Thyroid gland (tissue), 4 donors: ENCODE measurements at regions not wholly inside any gene's neighbourhood (a gene's known extent, or its start where the extent isn't known, plus 50 kb on each side); places are given as distances from the start of the nearest gene placed in this dataset.

Experiments
- DNase-seq, 2 donors: peaks; one replicate each; pipeline ENCODE4 v3.0.0-alpha.2; 2019
- H3K27ac ChIP-seq, 3 donors: fragments of 200-600 bp; sonication (generic); 1 replicate in 2 of 3; 2 replicates in 1 of 3; pipeline ENCODE4 v1.5.1; 2016 to 2019; ENCODE audit warnings: mild to moderate bottlenecking in 1 of 3, moderate library complexity in 1 of 3
- H3K27me3 ChIP-seq: fragments of 200-600 bp; sonication (generic); one replicate; pipeline ENCODE4 v1.5.1; 2019
- H3K36me3 ChIP-seq, 2 donors: fragments of 200-600 bp; sonication (generic); one replicate each; pipeline ENCODE4 v1.5.1; 2016 to 2019
- H3K4me1 ChIP-seq, 2 donors: fragments of 200-600 bp; sonication (generic); one replicate each; pipeline ENCODE4 v1.5.1; 2017 to 2019
- H3K4me3 ChIP-seq, 3 donors: fragments of 200-600 bp; sonication (generic); replicated peaks in 1 of 3; 1 replicate in 2 of 3; 2 replicates in 1 of 3; pipeline ENCODE4 v1.5.1; 2016; ENCODE audit warnings: mild to moderate bottlenecking in 1 of 3
- H3K9me3 ChIP-seq: fragments of 200-600 bp; sonication (generic); one replicate; pipeline ENCODE4 v1.5.1; 2017
- CTCF ChIP-seq, 6 experiments: fragments of 200-600 bp in 3 of 6; fragments of 450-650 bp in 3 of 6; sonication (generic) in 3 of 6; IDR thresholded peaks; one replicate each; pipeline ENCODE4 v1.5.1; 2016 to 2019; ENCODE audit warnings: antibody characterized with exemption in 6 of 6, mild to moderate bottlenecking in 2 of 6, inconsistent platforms in 1 of 6, moderate library complexity in 1 of 6
- POLR2A ChIP-seq, 2 donors: fragments of 450-650 bp; IDR thresholded peaks; one replicate each; pipeline ENCODE4 v1.6.1; 2017; ENCODE audit warnings: antibody characterized with exemption in 2 of 2, mild to moderate bottlenecking in 2 of 2, moderate library complexity in 1 of 2
- WGBS, 2 donors: methylation state at CpG; one replicate each; pipeline ENCODE4 v1.1.5; 2017; 5-methylcytosine and 5-hydroxymethylcytosine counted together
- intact Hi-C: fragments of 100-400 bp; cut with DNase I; formaldehyde crosslinking; loops from one replicate; pipeline ENCODE4 v1.15.1; 2023

GRCh38 chr9:19554529-19554928, 145.7 kb downstream of the ACER2 start:
- 82 to 88% methylated on average over 4 of the region's 4 CpGs for WGBS, 2 donors
- Histone ChIP-seq H3K4me1 (no peaks in the 10 kb centered on the region), H3K9me3 (no peaks in the 10 kb centered on the region), H3K27ac (no peak overlapping the region), H3K36me3 (no peaks in the 10 kb centered on the region), H3K27me3 (no peaks in the 10 kb centered on the region), H3K4me3 (no peak overlapping the region)
- intact Hi-C loops = no loop called here
- DNase-seq = no peak
- TF ChIP-seq CTCF (IDR thresholded peaks at IDR 0.05) (no peak), POLR2A (IDR thresholded peaks at IDR 0.05) (no peak)

DNA sequence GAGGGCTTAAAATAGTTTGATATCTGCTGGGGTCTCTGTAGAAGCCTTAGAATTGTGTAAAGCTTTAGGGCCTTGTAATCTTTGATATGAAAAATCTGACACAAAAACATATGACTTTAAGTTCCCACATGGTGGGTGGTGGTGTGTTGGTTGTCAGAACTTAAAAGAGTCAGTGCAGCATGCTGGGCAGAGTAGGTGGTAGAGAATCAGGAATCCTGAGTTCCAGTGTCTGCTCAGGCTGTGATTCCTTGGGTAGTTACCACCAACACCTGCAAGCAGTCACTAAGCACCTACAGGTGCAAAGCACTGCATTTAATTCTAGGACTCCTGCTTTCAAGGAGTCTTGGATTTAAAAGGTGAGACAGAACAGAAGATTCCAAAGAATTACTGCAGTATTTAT, 144.6 kb downstream of the ACER2 start:
- no peak overlapping the region for H3K27ac ChIP-seq
- DNase-seq = no peak
- TF ChIP-seq POLR2A (IDR thresholded peaks at IDR 0.05) = no peak
- no peak for TF ChIP-seq CTCF (IDR thresholded peaks at IDR 0.05)
- no peaks in the 10 kb centered on the region for H3K9me3 ChIP-seq
- no peaks in the 10 kb centered on the region for H3K36me3 ChIP-seq
- H3K4me1 ChIP-seq = no peaks in the 10 kb centered on the region
- H3K27me3 ChIP-seq = no peaks in the 10 kb centered on the region
- intact Hi-C loops = no loop called here
- no peak overlapping the region for H3K4me3 ChIP-seq

DNA sequence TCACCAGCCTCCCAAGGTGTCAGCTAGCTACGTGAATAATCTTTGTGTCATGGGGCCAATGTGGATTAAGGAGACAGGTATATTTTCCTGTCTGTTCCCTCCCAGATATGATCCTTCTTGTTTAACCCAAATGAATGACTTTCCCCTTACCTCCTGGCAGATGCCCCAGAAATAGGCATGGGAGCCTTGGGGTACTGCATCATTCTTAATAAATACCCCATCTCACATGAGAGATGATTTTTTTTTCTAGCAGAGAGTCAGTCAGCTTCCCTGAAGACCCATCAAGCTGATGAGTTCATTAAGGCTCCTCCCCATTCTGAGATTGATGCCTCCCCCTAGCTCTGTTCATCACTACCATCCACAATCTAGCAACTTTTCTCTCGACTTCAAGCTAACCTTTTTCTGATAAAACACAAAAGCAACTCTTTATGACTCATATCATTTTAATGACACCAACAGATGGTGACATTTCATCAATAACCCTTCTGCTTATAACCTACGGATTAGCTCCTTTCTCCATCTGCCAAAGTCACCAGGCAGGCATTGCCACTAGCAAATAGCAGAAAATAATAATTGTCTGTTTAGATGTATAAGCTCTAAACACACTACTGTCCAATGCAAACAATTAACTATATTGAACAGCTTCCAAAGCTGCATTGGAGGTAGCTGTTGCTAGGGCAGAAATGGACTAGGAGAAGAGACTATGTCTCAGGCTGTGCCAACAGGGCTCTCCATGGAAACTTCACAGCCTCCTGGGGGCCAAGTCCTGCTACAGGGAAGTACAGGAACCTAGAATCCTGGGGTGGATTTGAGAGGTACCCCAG, 143.7 kb downstream of the ACER2 start:
- Histone ChIP-seq H3K9me3 (no peaks in the 10 kb centered on the region), H3K4me1 (no peaks in the 10 kb centered on the region), H3K36me3 (no peaks in the 10 kb centered on the region), H3K27ac (no peak overlapping the region), H3K4me3 (no peak overlapping the region), H3K27me3 (no peaks in the 10 kb centered on the region)
- DNase-seq = no peak
- WGBS, 2 donors = 82 to 88% methylated on average over 3 of the region's 3 CpGs
- intact Hi-C loops = no loop called here
- TF ChIP-seq POLR2A (IDR thresholded peaks at IDR 0.05) = no peak
- no peak for TF ChIP-seq CTCF (IDR thresholded peaks at IDR 0.05)

DNA sequence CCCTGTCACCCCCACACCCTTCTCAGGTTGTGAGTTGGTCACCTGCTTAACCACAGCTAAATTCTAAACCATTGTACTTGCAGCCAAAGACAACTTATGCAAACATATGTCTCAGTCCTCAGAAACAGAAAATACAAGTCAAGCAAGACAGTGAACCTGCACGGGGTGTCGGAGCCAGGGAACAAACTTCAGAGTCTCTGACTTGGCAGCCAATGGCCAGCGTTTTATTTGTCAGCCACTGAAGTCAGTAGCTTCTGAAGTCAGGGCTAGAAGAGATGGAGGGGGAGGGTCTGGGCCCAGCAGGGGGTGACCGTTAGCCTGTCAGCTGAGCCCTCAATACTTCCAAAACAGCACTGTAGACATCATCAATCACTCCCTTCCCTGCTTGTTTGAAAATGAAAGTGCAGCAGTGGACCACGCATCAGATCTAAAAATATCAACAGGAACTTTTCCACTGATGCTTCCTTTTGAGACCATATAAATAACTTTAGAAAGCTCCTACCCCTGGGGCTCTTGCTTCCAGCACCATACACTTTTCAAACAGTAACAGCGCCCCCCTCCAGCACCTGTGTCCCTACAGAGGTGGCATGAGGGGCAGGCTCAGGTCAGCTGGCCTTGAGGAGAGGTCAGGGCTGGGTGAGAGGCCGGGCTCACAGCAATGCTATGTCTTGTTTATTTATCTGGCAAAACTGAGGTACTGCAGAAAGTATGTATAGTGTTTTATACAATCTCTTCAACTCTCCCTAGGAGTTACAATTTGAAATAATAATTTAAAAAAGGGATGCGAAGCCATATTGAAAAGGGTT, 142.5 kb downstream of the ACER2 start:
- no peaks in the 10 kb centered on the region for H3K4me1 ChIP-seq
- H3K27me3 ChIP-seq = no peaks in the 10 kb centered on the region
- no peak for TF ChIP-seq POLR2A (IDR thresholded peaks at IDR 0.05)
- TF ChIP-seq CTCF (IDR thresholded peaks at IDR 0.05) = no peak
- no peak for DNase-seq
- H3K36me3 ChIP-seq = no peaks in the 10 kb centered on the region
- H3K27ac ChIP-seq = no peak overlapping the region
- intact Hi-C loops = no loop called here
- 33 to 49% methylated on average over 8 of the region's 8 CpGs for WGBS, 2 donors
- no peaks in the 10 kb centered on the region for H3K9me3 ChIP-seq
- H3K4me3 ChIP-seq = no peak overlapping the region

GRCh38 chr9:19550009-19550408, 141.2 kb downstream of the ACER2 start:
- 87 to 88% methylated on average over 7 of the region's 7 CpGs for WGBS, 2 donors

More at GRCh38 chr9:19550009-19550408, 141.2 kb downstream of the ACER2 start:
- Histone ChIP-seq H3K27me3 (no peaks in the 10 kb centered on the region), H3K4me3 (no peak overlapping the region), H3K27ac (no peak overlapping the region), H3K36me3 (no peaks in the 10 kb centered on the region), H3K4me1 (no peaks in the 10 kb centered on the region), H3K9me3 (peaks cover 3% of the 10 kb centered on the region)
- TF ChIP-seq CTCF (IDR thresholded peaks at IDR 0.05) (no peak), POLR2A (IDR thresholded peaks at IDR 0.05) (no peak)
- intact Hi-C loops = no loop called here
- no peak for DNase-seq
